ENCODE measurements at regions not wholly inside any gene's neighbourhood (a gene's known extent, or its start where the extent isn't known, plus 50 kb on each side); places are given as distances from the start of the nearest gene placed in this dataset.
"Not testable (repeated sequence)": the region's sequence is repeated elsewhere in the genome, so short reads cannot be mapped to it uniquely, and the experiment has no call there.

- no peak for DNase-seq
Observed at GRCh38 chr7:116342125-116342524, 131.8 kb downstream of the TES start.

DNA sequence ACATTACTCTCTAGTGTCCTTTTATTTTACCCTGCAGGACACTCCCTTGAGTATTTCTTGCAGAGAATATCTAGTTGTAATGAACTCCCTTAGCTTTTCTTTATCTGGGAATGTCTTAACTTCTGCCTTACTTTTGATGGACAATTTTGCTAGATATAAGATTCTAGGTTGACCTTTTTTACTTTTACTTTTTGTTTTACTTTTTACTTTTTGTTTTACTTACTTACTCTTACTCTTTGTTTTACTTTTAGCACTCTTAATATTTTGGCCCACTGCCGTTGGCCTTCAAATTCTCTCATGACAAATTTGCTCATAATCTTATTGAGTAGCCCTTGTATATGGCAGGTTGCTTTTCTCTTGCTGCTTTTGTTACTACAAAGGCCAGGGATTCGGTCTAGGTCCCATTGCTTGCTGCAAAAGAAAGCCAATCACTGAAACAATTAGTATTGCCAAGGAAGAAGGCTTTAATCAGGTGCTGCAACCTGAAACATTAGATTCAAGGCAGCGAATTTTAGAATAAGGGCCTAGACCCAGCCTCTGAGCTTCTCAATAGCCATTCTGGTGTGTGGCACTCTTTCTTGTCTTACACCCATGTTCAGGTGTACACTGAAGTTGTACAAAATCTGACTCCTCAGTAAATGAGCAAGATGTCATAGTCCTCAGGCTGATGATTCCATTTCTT, 137.0 kb downstream of the TES start:
- no peak for DNase-seq

DNA sequence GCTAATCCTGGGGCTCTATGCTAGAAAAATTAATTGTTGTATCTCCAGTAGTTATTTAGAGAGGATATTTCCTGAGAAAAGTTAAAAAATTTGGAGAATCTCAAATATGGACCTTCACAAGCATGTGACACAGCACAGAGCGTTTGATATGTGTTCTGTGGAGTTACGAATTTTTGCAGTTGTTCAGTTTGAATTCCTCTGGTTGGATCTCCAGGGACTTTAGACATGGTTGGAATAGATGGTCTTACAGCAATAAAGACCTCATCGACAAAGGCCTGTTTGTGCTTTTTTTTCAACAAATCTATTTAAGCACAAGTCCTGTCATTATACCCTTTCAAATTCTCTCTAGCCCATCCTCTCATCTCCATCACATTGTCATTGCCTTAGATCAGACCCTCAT, 138.0 kb downstream of the TES start:
- no peak for DNase-seq

DNA sequence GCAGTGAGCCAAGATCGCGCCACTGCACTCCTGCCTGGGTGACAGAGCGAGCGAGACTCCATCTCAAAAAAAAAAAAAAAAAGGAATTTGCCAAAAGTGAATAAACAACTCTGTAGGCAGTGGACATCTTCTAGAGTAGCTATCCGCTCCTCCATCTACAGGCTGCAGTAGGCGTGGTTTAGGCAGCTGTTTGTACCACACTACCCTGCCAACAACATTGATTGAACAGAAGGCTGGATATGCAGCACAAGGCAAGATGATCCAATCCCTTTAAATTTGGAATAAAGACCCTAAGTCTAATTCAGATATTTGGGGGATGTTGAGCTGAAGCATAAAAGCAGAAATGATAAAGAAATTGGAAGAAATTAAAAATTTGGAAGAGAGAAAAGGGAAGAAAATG, 141.6 kb downstream of the TES start:
- DNase-seq = no peak

DNA sequence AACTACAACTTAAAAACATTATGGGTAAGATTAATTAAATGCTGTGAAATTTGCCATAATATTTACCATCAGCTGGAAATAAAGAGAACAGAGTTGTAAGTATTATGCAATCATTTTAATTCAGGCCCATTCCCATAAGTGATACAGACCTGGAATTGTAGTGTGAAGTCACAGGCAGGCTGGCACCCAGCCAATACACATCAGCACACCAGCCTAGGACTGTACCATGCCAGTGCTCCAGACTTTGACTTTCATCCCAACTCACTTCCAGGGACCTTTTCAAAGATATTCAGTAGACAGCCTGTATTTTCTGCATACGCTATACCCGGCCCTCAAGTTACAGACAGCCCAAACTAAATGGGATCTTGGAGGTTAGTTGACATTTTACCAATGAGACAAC, 143.3 kb downstream of the TES start:
- DNase-seq = no peak

GRCh38 chr7:116354171-116354545, 143.8 kb downstream of the TES start:
- no peak for DNase-seq

DNA sequence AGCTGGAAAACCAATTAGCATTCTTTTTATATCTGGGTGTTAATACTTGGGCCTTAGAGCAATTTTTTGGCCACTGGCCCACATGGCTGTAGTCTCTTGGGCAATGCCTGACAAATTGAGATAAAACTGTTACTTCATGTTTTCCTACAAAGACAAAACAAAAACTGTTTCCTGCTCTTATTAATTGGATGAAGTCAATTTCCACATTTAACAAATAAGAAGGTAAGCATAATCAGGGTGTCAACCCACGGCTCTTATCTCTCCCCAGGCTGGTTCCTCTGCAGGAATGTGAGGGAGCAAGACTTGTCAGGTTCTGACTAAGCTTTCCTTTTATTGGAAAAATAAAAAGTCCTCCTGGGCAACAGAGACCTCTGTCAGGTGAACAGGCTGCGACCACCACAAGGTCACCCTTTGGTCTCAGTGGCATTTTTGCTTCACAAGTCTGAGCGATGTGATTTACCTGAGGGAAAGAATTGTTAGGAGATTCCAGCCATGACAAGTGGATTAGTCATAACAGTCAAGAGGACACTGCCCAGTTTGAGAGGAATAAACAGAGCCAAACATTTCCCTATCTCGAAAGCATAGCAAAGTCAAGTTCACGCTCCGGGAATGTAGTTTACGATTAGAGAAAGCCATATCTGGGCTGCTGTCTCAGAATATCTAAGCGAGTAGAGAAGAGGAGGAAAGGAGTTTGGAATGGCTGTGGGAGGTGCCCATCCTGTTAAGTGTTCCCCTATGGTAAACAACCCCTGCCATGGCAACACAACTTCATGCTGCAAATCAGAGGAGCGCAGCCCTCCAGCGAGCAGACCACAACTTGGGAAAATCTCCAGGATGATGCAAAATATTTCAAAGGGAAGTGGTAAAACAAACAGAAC, 144.4 kb downstream of the TES start:
- DNase-seq = peak; percentile 92

- no peak for DNase-seq
Observed at GRCh38 chr7:116355424-116355765, 144.1 kb upstream of the CAV2 start.

DNA sequence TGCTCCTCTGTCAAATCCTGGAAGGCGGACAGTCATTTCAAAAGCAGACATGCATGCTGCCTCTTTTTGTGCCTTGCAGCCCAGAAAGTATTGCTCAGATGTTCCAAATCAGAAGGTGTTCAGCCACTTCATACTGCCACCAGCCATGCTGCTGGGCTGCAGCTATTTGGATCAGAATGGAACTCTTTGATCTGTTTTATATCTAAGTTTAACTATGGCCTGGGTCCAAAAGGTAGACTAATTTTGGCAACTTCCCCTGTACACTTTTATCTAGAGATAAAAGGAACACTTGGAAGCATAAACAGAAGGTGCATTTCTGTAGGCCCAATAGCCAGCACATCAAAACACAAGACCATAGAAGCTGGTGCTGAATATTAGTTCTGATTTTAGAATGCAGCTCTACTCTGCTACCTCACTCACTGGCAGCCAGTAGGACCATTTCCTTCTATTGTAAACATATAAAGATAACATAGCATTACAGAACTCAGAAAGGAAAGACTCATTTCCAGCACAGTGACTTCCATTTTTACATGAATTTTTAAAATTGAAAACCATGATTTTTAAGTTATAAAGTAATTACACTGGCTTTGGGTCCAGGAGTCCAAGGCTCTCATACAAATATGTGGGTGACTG, 143.1 kb upstream of the CAV2 start:
- DNase-seq = no peak

- no peak for DNase-seq
Observed at GRCh38 chr7:116356979-116357378, 142.6 kb upstream of the CAV2 start.

DNA sequence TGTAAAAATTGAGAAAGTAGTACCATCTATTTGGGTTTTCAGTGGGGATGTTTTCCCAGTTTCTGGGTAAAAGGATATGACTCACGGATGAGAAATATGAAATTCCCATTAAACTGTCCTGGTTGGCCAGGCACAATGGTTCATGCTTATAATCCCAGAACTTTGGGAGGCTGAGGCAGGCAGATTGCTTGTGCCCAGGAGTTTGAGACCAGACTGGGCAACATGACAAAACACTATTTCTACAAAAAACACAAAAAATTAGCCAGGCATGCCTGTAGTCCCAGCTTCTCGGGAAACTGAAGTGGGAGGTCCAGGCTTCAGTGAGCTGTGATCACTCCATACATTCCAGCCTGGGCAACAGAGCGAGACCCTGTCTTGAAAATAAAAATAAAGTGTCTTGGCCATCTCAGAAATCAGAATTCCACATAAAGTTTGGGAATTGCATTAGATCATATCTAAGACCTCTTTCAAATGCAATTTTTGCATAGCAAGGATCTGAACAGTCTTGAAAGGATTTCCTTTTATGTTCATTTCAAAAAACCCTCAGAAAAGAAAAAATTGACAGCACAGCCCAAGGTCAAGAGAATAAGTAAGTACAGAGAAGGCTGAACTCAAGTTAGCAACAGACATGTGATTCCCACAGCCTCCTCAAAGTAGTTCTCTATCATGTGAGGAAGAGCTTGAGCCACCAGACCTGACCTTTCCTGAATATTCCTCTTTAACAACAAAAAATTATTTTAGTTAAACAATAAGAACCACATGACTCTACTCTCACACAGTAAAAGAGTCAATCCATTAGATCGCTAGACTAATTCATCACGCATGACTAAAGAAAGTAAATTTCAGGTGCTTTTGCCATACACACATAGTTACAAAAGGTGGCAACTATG, 141.5 kb upstream of the CAV2 start:
- DNase-seq = no peak

- no peak for DNase-seq
Observed at GRCh38 chr7:116361767-116362166, 137.8 kb upstream of the CAV2 start.

GRCh38 chr7:116363637-116364432, 135.7 kb upstream of the CAV2 start:
- no peak for DNase-seq

DNA sequence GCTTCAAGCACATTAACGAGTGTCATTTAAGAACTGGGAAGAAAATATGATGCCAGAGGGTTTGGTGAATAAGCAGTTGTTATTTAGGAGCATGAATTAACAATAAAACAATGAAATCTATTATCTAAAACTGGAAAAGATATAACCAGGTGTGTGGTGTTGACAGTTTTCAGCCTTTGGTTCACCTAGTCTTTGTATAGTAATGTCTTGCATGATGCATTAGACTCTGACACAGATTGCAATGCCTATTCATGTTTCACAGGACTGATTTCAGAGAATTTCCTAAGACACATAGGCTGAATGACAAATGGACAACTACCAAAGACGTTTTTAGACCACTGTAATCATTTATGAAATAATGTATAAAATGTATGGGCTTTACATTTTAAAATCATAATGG, 135.1 kb upstream of the CAV2 start:
- no peak for DNase-seq

DNA sequence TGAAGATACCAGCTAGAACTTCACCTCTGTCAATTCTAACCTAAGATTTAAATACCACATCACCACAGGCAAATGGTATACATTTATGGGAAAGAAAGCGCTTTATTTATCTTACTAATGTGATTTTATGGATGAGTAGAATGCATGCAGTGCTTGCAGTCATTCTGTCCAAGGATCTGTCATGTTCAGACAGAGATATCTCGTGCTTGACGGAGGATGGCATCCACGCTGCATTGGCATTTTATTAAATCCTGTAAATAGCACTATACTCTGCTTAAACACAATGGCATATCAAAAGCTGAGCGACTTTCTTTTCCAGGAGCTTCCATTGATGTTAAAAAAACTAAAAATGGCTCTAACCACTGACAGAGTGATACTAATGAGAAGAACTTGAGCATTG, 133.7 kb upstream of the CAV2 start:
- no peak for DNase-seq

DNA sequence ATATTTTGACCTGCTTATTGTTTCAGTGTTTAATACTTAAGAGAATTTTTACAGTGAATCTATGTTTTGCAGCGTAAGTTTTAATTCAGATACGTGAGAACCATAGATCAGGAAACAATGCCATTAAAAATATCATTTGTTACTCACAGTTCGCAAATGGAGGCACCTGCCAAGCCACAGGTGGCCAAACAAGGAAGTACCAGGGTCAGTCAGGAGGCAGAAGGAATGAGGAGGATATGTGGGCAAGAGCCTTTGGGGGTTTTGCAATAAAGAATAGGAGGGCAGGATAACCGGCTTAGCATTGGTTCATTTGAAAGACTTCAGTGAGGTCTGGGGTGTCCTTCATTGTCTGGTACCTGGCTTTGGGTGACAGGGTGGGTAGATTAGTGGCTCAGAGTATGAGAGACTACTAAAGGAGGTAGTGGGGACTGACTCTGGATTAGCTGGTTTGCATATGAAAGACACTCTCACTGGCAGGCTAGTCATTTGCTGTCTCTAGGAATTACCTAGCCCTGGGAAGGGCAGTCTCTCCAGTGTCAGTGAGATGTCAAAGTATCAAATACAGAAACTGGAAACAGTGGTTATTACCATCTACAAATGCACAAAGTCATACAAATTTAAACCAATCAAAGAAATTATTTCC, 132.2 kb upstream of the CAV2 start:
- DNase-seq = no peak

GRCh38 chr7:116368965-116369364, 130.6 kb upstream of the CAV2 start:
- DNase-seq = no peak

- not testable (repeated sequence) for DNase-seq
Observed at GRCh38 chr7:116371536-116371935, 128.0 kb upstream of the CAV2 start.

- not testable (repeated sequence) for DNase-seq
Observed at GRCh38 chr7:116373229-116373628, 126.3 kb upstream of the CAV2 start.

DNA sequence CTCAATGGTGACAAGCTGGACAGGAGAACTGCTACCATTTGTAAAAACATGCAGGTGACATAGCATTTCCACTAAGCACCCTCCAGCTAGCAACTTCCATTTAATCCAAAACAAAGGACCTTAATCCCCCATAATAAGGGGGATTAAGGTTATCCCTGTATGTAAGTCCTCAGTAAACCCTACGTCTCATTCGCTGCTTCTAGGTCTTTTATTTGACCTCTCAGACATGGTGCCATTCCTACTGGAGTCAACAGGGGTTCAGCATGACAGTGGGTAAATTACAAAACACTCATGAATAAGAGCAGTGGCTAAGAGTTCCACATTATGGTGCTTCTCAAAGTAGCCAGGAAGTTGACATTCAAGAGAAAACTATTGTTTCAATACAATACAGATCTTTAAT, 121.8 kb upstream of the CAV2 start:
- DNase-seq = no peak

DNA sequence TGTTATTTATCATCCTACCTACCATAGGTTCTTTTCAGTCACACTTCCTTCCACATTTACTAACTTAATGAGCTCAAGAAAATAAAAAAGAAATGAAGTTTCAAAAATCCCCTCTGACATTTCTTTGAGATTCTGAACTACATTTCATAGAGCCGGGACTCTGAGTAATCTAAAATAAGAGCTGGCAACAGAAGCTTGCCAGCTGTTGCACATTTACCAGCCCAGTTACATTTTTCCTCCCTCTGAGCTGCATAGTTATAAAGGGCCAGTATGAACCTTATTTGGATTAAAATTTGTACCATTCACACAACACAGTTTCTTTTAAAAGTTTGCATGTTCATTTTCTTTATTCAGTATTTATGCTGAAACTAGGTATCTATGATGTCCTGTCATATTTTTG, 119.5 kb upstream of the CAV2 start:
- DNase-seq = no peak

GRCh38 chr7:116382375-116382774, 117.2 kb upstream of the CAV2 start:
- no peak for DNase-seq

All from amniotic stem cell (primary cell).